ENCODE measurements at regions not wholly inside any gene's neighbourhood (a gene's known extent, or its start where the extent isn't known, plus 50 kb on each side); places are given as distances from the start of the nearest gene placed in this dataset.

DNA sequence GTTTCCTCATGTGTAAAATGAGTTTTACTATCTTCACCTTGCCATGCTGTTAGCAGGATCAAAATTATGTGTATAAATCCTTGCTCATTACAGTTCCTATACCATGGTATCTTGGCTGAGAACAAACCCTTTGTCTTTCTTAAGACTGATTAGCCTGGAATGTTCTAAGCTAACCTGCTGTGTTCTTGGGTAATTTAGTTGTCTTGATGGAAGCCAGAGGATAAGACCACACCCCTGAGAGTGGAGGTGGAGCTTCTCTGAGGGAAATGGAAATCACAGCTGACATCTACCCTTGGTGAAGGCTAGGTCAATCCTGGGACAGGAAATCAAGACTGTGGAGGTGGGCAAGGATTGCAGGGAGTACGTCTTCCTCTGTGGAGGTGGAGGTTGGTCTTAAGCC lies 206.1 kb upstream of the ARHGAP20 start:
- no peak for DNase-seq (ENCODE audit: extremely low read depth, low read depth)
- TF ChIP-seq CTCF (IDR thresholded peaks at IDR 0.05; ENCODE audit: low read depth, low read length), result no peak

DNA sequence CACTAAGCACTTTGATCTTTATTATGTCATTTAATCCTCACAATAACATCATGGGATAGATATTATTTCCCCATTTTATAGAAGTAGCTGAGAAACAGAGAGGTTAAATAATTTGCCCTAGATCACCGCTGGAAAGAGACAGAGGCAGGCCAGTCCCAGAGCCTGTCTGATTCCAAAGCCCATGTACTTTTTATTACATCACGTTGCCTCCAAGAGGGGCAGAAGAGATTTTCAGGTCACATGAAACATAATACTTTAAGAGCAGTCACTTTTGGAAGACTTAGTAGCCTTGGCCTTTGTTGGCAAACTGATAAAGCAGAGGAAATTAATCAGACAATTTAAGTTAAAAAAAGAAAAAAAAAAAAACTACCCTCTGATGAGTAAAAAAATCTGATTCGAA lies 200.2 kb upstream of the ARHGAP20 start:
- DNase-seq (ENCODE audit: extremely low read depth, low read depth), result no peak

GRCh38 chr11:110910384-110910783 lies 198.1 kb upstream of the ARHGAP20 start:
- no peak for TF ChIP-seq CTCF (IDR thresholded peaks at IDR 0.05; ENCODE audit: low read depth, low read length)
- no peak for DNase-seq (ENCODE audit: extremely low read depth, low read depth)

More for the DNA sequence above, 200.2 kb upstream of the ARHGAP20 start:
- TF ChIP-seq CTCF (IDR thresholded peaks at IDR 0.05; ENCODE audit: low read depth, low read length), result no peak

DNA sequence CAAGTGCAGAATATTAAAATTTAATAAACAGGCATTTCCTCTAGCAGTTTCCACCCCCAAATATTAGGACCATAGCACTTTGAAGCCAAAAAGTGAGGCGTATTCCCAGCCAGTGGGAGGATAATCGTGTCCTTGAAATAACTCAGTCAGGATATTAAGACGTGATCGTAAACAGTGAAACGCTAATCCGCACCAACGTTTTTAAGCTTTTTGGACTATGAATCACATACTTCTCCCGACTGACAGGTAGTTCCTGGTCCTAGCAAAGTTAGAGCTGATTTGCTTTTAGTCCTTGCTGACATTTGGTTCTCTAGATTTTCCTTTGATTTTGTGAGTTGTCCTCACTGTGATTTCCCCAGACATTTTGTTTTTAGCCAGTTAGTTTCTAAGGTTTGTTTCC lies 197.1 kb upstream of the ARHGAP20 start:
- DNase-seq (ENCODE audit: extremely low read depth, low read depth), result no peak
- TF ChIP-seq CTCF (IDR thresholded peaks at IDR 0.05; ENCODE audit: low read depth, low read length), result no peak

DNA sequence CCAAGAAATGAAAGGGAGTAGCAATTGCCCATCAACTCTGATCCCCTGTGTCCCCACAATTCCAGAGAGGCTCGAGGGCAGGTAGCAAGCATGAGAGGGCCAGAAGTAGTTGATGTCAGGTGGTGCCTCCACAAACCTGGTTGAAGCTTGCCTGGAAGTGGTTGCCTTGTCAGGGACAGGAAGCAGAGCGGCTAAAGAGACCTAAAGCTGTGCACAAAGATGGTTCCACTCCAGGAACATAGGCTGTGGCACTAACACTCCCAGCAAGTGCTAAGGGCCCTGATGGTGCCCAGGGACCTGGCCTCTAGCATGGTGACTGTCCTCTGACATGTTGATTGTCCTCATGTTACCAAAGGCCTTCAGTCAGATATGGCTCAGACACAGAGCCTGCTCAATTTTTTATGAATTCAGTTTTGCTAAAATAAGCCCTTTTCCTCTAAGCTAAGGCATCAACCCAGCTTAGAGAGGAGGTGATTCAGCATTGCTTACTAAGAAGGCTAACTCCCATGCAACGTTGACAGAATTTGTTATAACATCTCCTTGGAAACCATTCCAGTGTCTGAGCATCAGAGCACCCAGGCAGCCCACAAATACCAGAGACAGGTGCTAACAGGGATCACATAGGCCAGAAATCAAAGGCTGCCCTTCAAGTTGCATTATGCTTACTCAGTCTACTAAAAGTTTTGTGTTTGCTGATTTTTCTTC lies 196.3 kb upstream of the ARHGAP20 start:
- no peak for TF ChIP-seq CTCF (IDR thresholded peaks at IDR 0.05; ENCODE audit: low read depth, low read length)
- peak; percentile 46 for DNase-seq (ENCODE audit: extremely low read depth, low read depth)

DNA sequence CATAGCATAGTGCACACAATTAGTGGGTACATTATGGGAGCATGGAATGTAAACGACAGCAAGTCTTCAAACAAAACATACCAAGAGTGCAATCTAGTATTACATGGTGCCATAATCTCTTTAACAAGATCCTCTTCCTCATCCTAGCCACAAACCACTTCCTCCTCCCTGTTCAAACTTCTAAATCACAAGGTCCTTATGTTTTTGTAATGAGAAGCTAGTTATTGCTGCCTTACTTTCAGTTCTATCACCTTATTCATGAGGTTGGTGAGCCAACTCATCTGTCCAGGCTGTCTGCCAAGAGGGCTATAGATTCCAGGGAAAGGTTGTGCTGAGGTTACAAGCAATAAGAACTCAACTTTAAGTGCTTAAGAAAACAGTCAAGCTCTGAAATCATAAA lies 195.4 kb upstream of the ARHGAP20 start:
- TF ChIP-seq CTCF (IDR thresholded peaks at IDR 0.05; ENCODE audit: low read depth, low read length), result no peak
- peak; percentile 77 for DNase-seq (ENCODE audit: extremely low read depth, low read depth)

- no peak for DNase-seq (ENCODE audit: extremely low read depth, low read depth)
- no peak for TF ChIP-seq CTCF (IDR thresholded peaks at IDR 0.05; ENCODE audit: low read depth, low read length)
Measured at GRCh38 chr11:110903830-110904229, 191.6 kb upstream of the ARHGAP20 start.
